ENCODE measurements at regions not wholly inside any gene's neighbourhood (a gene's known extent, or its start where the extent isn't known, plus 50 kb on each side); places are given as distances from the start of the nearest gene placed in this dataset.

- no peak for DNase-seq
These were observed 539.2 kb downstream of the ACTL7B start for GRCh38 chr9:108316630-108317029.

- DNase-seq: no peak
These were observed 539.7 kb downstream of the ACTL7B start for GRCh38 chr9:108316066-108316465.

- peak; percentile 45 for DNase-seq
These were observed 544.0 kb downstream of the ACTL7B start for GRCh38 chr9:108311745-108312144.

GRCh38 chr9:108310202-108310601 is 545.6 kb downstream of the ACTL7B start:
- DNase-seq: no peak

- DNase-seq: no peak
These were observed 555.2 kb downstream of the ACTL7B start for GRCh38 chr9:108300306-108301287.

- DNase-seq: peak; percentile 80
These were observed 558.7 kb downstream of the ACTL7B start for GRCh38 chr9:108297073-108297472.

- DNase-seq: no peak
These were observed 559.7 kb downstream of the ACTL7B start for GRCh38 chr9:108296056-108296455.

GRCh38 chr9:108291586-108291932 is 564.2 kb downstream of the ACTL7B start:
- DNase-seq: no peak

- DNase-seq: no peak
These were observed 564.8 kb downstream of the ACTL7B start for GRCh38 chr9:108290839-108291585.

GRCh38 chr9:108286638-108287206 is 569.1 kb downstream of the ACTL7B start:
- DNase-seq: no peak

- no peak for DNase-seq
These were observed 572.1 kb downstream of the ACTL7B start for GRCh38 chr9:108283696-108284095.

- no peak for DNase-seq
These were observed 572.9 kb downstream of the ACTL7B start for GRCh38 chr9:108282872-108283271.

GRCh38 chr9:108281696-108282095 is 574.1 kb downstream of the ACTL7B start:
- DNase-seq: no peak

- no peak for DNase-seq
These were observed 577.4 kb downstream of the ACTL7B start for GRCh38 chr9:108278341-108278740.

GRCh38 chr9:108277216-108277615 is 578.6 kb downstream of the ACTL7B start:
- DNase-seq: no peak

GRCh38 chr9:108275906-108276305 is 579.9 kb downstream of the ACTL7B start:
- DNase-seq: no peak

- DNase-seq: no peak
These were observed 580.8 kb downstream of the ACTL7B start for GRCh38 chr9:108274971-108275370.

GRCh38 chr9:108273988-108274387 is 581.8 kb downstream of the ACTL7B start:
- no peak for DNase-seq

- DNase-seq: peak; percentile 60
These were observed 583.4 kb downstream of the ACTL7B start for GRCh38 chr9:108272349-108272899.

GRCh38 chr9:108271646-108272348 is 584.0 kb downstream of the ACTL7B start:
- DNase-seq: peak; percentile 81

GRCh38 chr9:108271236-108271635 is 584.5 kb downstream of the ACTL7B start:
- no peak for DNase-seq

GRCh38 chr9:108270561-108270960 is 585.2 kb downstream of the ACTL7B start:
- DNase-seq: no peak

- no peak for DNase-seq
These were observed 585.7 kb downstream of the ACTL7B start for GRCh38 chr9:108270051-108270450.
